CD4-positive, alpha-beta T cell (primary cell): ENCODE measurements at regions not wholly inside any gene's neighbourhood (a gene's known extent, or its start where the extent isn't known, plus 50 kb on each side); places are given as distances from the start of the nearest gene placed in this dataset.

Experiments
- ATAC-seq: fragments of 200-7000 bp; cut with Tn5 transposase; one replicate; pipeline ENCODE4 v1.10.0; 2022; ENCODE audit warnings: mild to moderate bottlenecking; ENCODE audit not compliant: poor library complexity
- CTCF ChIA-PET: fragments of 350-600 bp; sonication (Branson Sonifier 250); formaldehyde crosslinking; loops from one replicate; lab custom pipeline; 2021; ENCODE audit warnings: antibody characterized with exemption, inconsistent platforms; lab: Charles Lee
- POLR2A ChIA-PET: fragments of 350-600 bp; sonication (Branson Sonifier 250); formaldehyde crosslinking; loops from one replicate; lab custom pipeline; 2021; ENCODE audit warnings: antibody characterized with exemption, inconsistent platforms; lab: Charles Lee
- DNase-seq, 14 experiments: peaks; one replicate each; pipeline ENCODE4 v3.0.0-alpha.2; 2013 to 2020; ENCODE audit warnings: mixed read lengths in 2 of 14
- H3K27ac ChIP-seq, 2 donors: one replicate each; pipeline versions ENCODE4 v1.5.1 to v1.7.0; 2013; ENCODE audit warnings: low read length in 2 of 2, low read depth in 1 of 2, mild to moderate bottlenecking in 1 of 2
- H3K27me3 ChIP-seq, 2 experiments: 1 replicate in 1 of 2; 2 replicates in 1 of 2; pipeline versions ENCODE4 v1.6.1 to v1.7.0; 2013; ENCODE audit warnings: low read length in 2 of 2, control low read depth in 1 of 2, mild to moderate bottlenecking in 1 of 2, moderate library complexity in 1 of 2; ENCODE audit not compliant: insufficient read depth in 2 of 2, control insufficient read depth in 1 of 2
- H3K36me3 ChIP-seq: one replicate; pipeline ENCODE4 v1.6.1; 2013; ENCODE audit warnings: low read length, control low read depth; ENCODE audit not compliant: insufficient read depth
- H3K4me1 ChIP-seq: one replicate; pipeline ENCODE4 v1.6.1; 2013; ENCODE audit warnings: low read length, control low read depth; ENCODE audit not compliant: insufficient read depth
- H3K4me3 ChIP-seq: one replicate; pipeline ENCODE4 v1.5.1; 2013; ENCODE audit warnings: mild to moderate bottlenecking, low read length, moderate library complexity
- H3K9me3 ChIP-seq, 2 experiments: 1 replicate in 1 of 2; 2 replicates in 1 of 2; pipeline versions ENCODE4 v1.6.1 to v1.7.0; 2013; ENCODE audit warnings: low read length in 2 of 2, mild to moderate bottlenecking in 2 of 2, control low read depth in 1 of 2, moderate library complexity in 1 of 2; ENCODE audit not compliant: control insufficient read depth in 1 of 2, insufficient read depth in 1 of 2
- H3K27ac Mint-ChIP-seq: one replicate; pipeline ENCODE4 v1.8.0; 2020; ENCODE audit warnings: mixed read lengths
- H3K27me3 Mint-ChIP-seq: one replicate; pipeline ENCODE4 v1.8.0; 2021; ENCODE audit warnings: mixed read lengths
- H3K36me3 Mint-ChIP-seq: one replicate; pipeline ENCODE4 v1.8.0; 2021; ENCODE audit warnings: low read depth, mixed read lengths
- H3K4me1 Mint-ChIP-seq: one replicate; pipeline ENCODE4 v1.8.0; 2021; ENCODE audit warnings: low read depth, mixed read lengths
- H3K4me3 Mint-ChIP-seq: one replicate; pipeline ENCODE4 v1.8.0; 2020; ENCODE audit warnings: mild to moderate bottlenecking, mixed read lengths
- H3K9me3 Mint-ChIP-seq: one replicate; pipeline ENCODE4 v1.8.0; 2020; ENCODE audit warnings: mixed read lengths
- intact Hi-C, 2 experiments: fragments of 100-400 bp; cut with DNase I in 1 of 2; cut with micrococcal nuclease in 1 of 2; formaldehyde crosslinking; loops; one replicate each; pipeline versions ENCODE4 v1.15.1 to v1.9.0; 2023 to 2025; cut with DNase I, micrococcal nuclease
- TF ChIP-seq, protein P1 (sequence below): fragments of 200-600 bp; IDR thresholded peaks from one replicate; pipeline ENCODE4 v1.8.0; 2022; ENCODE audit warnings: antibody characterized with exemption, mild to moderate bottlenecking

DNA sequence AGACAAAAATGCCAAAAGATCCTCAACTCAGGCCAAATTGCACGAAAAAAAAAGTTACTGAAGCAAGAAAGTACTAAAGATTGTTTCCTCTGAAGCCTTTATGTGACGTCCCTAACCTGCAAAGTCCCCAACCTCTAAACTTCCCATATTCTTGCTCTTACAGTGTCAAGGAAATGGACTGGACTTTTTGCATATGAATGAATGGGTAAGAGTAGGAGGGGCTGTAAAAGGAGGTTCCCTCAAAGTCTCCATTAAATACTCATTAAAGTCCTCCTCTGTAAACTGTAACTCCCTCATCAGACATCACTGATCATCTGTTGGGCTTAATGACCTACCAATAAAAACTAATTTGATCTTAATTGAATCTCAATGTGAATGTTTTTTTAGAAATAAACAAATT lies 164.8 kb upstream of the STEAP1 start:
- no peaks in the 10 kb centered on the region for H3K36me3 ChIP-seq
- intact Hi-C loops = no loop called here
- Mint-ChIP-seq H3K4me1 (no peaks in the 10 kb centered on the region), H3K36me3 (no peaks in the 10 kb centered on the region), H3K9me3 (peaks cover 2% of the 10 kb centered on the region), H3K27ac (no peak overlapping the region), H3K27me3 (no peaks in the 10 kb centered on the region), H3K4me3 (no peak overlapping the region)
- H3K27me3 ChIP-seq = no peaks in the 10 kb centered on the region
- H3K27ac ChIP-seq = no peak overlapping the region
- H3K4me3 ChIP-seq = no peak overlapping the region
- ATAC-seq = no peak
- TF ChIP-seq, protein P1, sequence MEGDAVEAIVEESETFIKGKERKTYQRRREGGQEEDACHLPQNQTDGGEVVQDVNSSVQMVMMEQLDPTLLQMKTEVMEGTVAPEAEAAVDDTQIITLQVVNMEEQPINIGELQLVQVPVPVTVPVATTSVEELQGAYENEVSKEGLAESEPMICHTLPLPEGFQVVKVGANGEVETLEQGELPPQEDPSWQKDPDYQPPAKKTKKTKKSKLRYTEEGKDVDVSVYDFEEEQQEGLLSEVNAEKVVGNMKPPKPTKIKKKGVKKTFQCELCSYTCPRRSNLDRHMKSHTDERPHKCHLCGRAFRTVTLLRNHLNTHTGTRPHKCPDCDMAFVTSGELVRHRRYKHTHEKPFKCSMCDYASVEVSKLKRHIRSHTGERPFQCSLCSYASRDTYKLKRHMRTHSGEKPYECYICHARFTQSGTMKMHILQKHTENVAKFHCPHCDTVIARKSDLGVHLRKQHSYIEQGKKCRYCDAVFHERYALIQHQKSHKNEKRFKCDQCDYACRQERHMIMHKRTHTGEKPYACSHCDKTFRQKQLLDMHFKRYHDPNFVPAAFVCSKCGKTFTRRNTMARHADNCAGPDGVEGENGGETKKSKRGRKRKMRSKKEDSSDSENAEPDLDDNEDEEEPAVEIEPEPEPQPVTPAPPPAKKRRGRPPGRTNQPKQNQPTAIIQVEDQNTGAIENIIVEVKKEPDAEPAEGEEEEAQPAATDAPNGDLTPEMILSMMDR = no peak
- no peaks in the 10 kb centered on the region for H3K9me3 ChIP-seq
- no peak for DNase-seq
- ChIA-PET POLR2A (no interaction called here), CTCF (no interaction called here)
- H3K4me1 ChIP-seq = no peaks in the 10 kb centered on the region

DNA sequence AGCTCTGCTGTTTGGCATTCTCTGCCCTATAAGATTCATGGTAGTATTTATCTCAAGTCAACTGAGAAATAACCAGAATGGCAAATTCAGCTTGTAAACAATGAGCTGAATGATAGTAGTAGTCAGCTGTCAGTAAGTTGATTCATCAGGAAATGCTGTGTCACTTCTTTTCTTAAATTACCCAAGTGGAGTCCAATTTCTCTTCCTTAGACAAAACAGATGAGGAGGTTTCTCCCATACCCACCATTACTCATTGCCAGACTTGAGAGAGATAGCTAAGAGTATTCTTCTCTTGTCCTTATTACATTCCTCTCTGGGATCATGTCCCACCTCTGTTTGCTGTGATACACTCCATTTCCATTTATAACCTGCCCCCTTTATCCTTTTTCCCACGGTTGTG lies 159.8 kb upstream of the STEAP1 start:
- ChIA-PET CTCF (no interaction called here), POLR2A (no interaction called here)
- Mint-ChIP-seq H3K27me3 (no peaks in the 10 kb centered on the region), H3K4me3 (no peak overlapping the region), H3K9me3 (peaks cover 3% of the 10 kb centered on the region), H3K4me1 (no peaks in the 10 kb centered on the region), H3K36me3 (no peaks in the 10 kb centered on the region), H3K27ac (no peak overlapping the region)
- Histone ChIP-seq H3K27me3 (no peaks in the 10 kb centered on the region), H3K4me1 (no peaks in the 10 kb centered on the region), H3K9me3 (no peaks in the 10 kb centered on the region), H3K27ac (no peak overlapping the region), H3K4me3 (no peak overlapping the region), H3K36me3 (no peaks in the 10 kb centered on the region)
- TF ChIP-seq, protein P1 = no peak
- intact Hi-C loops = no loop called here
- DNase-seq = no peak
- no peak for ATAC-seq

DNA sequence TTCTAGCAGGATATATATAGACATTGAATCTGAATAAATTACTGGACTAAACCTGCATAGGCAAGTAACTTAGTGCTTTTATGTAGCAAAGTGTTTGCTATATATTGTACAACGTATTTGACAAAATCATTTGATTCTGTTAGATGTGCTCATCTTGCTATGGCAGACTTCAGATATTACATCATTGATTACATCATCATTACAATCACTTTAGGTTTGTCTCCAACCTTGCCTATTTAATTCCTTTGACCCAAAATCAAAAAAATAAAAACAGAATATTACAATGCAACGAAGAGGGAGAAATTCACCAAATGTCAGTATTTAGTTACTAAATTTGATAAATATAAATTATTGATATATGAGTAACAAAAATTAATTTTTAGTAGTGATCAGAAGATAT lies 155.7 kb upstream of the STEAP1 start:
- Histone ChIP-seq H3K36me3 (no peaks in the 10 kb centered on the region), H3K4me1 (no peaks in the 10 kb centered on the region), H3K27me3 (no peaks in the 10 kb centered on the region), H3K4me3 (no peak overlapping the region), H3K9me3 (no peaks in the 10 kb centered on the region), H3K27ac (no peak overlapping the region)
- CTCF ChIA-PET = no interaction called here
- intact Hi-C loops = no loop called here
- ATAC-seq (no peak), DNase-seq (no peak)
- POLR2A ChIA-PET = no interaction called here
- Mint-ChIP-seq H3K4me3 (no peak overlapping the region), H3K36me3 (no peaks in the 10 kb centered on the region), H3K9me3 (peaks cover 3% of the 10 kb centered on the region), H3K4me1 (no peaks in the 10 kb centered on the region), H3K27ac (no peak overlapping the region), H3K27me3 (no peaks in the 10 kb centered on the region)
- TF ChIP-seq, protein P1 = no peak
